PC-3 (cell line): ENCODE measurements at regions not wholly inside any gene's neighbourhood (a gene's known extent, or its start where the extent isn't known, plus 50 kb on each side); places are given as distances from the start of the nearest gene placed in this dataset.

Source experiments
- ATAC-seq: fragments of 200-7000 bp; cut with Tn5 transposase; 2 replicates; pipeline ENCODE4 v1.9.1; 2020; ENCODE audit warnings: mild to moderate bottlenecking, moderate library complexity
- BruUV-seq: library from RNA; stranded (reverse); fragments of 400-500 nt; replicated peaks from 2 replicates; lab custom pipeline; 2021; lab: Mats Ljungman, UMichigan
- CTCF ChIA-PET: fragments of 300-600 bp; sonication (Branson Sonifier 250); formaldehyde crosslinking; loops from one replicate; lab custom pipeline; 2022; ENCODE audit warnings: antibody characterized with exemption; lab: Charles Lee
- POLR2A ChIA-PET: fragments of 300-600 bp; sonication (Branson Sonifier 250); formaldehyde crosslinking; loops from one replicate; lab custom pipeline; 2022; ENCODE audit warnings: antibody characterized with exemption; ENCODE audit not compliant: unreplicated experiment; lab: Charles Lee
- DNase-seq: peaks from one replicate; pipeline ENCODE4 v3.0.0-alpha.2; 2015
- H2AFZ ChIP-seq: fragments of 300-600 bp; sonication (generic); 2 replicates; pipeline ENCODE4 v1.6.0; 2016; ENCODE audit warnings: antibody characterized with exemption, low read length
- H3F3A ChIP-seq: fragments of 300-600 bp; sonication (generic); one replicate; pipeline ENCODE4 v1.6.0; 2017; ENCODE audit warnings: antibody characterized with exemption, low read length, control low read depth, mild to moderate bottlenecking; ENCODE audit not compliant: unreplicated experiment
- H3K27ac ChIP-seq: fragments of 300-600 bp; sonication (generic); 2 replicates; pipeline ENCODE4 v1.5.1; 2016; ENCODE audit warnings: mild to moderate bottlenecking, low read length
- H3K27me3 ChIP-seq: fragments of 300-600 bp; sonication (generic); 2 replicates; pipeline ENCODE4 v1.6.1; 2016; ENCODE audit warnings: low read length, mixed read lengths
- H3K36me3 ChIP-seq: fragments of 300-600 bp; sonication (generic); 2 replicates; pipeline ENCODE4 v1.6.1; 2016; ENCODE audit warnings: low read depth, mixed run types, low read length, mixed read lengths
- H3K4me1 ChIP-seq: fragments of 300-600 bp; sonication (generic); 2 replicates; pipeline ENCODE4 v1.5.1; 2016; ENCODE audit warnings: low read length; ENCODE audit not compliant: insufficient read depth
- H3K4me2 ChIP-seq: fragments of 300-600 bp; sonication (generic); 2 replicates; pipeline ENCODE4 v1.6.0; 2016; ENCODE audit warnings: low read length
- H3K4me3 ChIP-seq: fragments of 300-600 bp; sonication (generic); 2 replicates; pipeline ENCODE4 v1.5.1; 2016; ENCODE audit warnings: mild to moderate bottlenecking, low read length, mixed read lengths
- H3K79me2 ChIP-seq: fragments of 300-600 bp; sonication (generic); 2 replicates; pipeline ENCODE4 v1.6.1; 2017; ENCODE audit warnings: low read length, mixed read lengths
- H3K9ac ChIP-seq: fragments of 300-600 bp; sonication (generic); 2 replicates; pipeline ENCODE4 v1.6.0; 2016; ENCODE audit warnings: mild to moderate bottlenecking, low read length
- H3K9me2 ChIP-seq: fragments of 300-600 bp; sonication (generic); replicated peaks from 2 replicates; pipeline ENCODE4 v1.6.1; 2016; ENCODE audit warnings: mixed run types, low read length, mixed read lengths
- H3K9me3 ChIP-seq: fragments of 300-600 bp; sonication (generic); 2 replicates; pipeline ENCODE4 v1.6.1; 2016; ENCODE audit warnings: low read length, mixed read lengths
- H4K20me1 ChIP-seq: fragments of 300-600 bp; sonication (generic); 2 replicates; pipeline ENCODE4 v1.6.1; 2016; ENCODE audit warnings: low read length, mixed read lengths
- EZH2 ChIP-seq: fragments of 300-600 bp; sonication (generic); IDR thresholded peaks from one replicate; pipeline ENCODE4 v1.6.1; 2017; ENCODE audit warnings: antibody characterized with exemption, mild to moderate bottlenecking, low read length; ENCODE audit not compliant: unreplicated experiment
- EZH2phosphoT487 ChIP-seq: fragments of 300-600 bp; sonication (generic); IDR thresholded peaks from 2 replicates; pipeline ENCODE4 v1.6.1; 2018; ENCODE audit warnings: mild to moderate bottlenecking, antibody characterized with exemption, low read length, borderline replicate concordance
- intact Hi-C: fragments of 100-400 bp; cut with micrococcal nuclease; formaldehyde crosslinking; loops from 2 replicates; pipeline ENCODE4 v1.9.0; 2023
- TF ChIP-seq, protein P1 (sequence below): fragments of 300-600 bp; sonication (generic); conservative IDR thresholded peaks from 2 replicates; pipeline ENCODE4 v1.5.1; 2017; ENCODE audit warnings: antibody characterized with exemption, low read depth, mild to moderate bottlenecking, low read length

- no TSS peak for BruUV-seq
- no peaks in the 10 kb centered on the region for H3F3A ChIP-seq
- intact Hi-C loops: no loop called here
- no peak for DNase-seq
- H3K36me3 ChIP-seq: no peaks in the 10 kb centered on the region
- H4K20me1 ChIP-seq: no peaks in the 10 kb centered on the region
- TF ChIP-seq, protein P1, sequence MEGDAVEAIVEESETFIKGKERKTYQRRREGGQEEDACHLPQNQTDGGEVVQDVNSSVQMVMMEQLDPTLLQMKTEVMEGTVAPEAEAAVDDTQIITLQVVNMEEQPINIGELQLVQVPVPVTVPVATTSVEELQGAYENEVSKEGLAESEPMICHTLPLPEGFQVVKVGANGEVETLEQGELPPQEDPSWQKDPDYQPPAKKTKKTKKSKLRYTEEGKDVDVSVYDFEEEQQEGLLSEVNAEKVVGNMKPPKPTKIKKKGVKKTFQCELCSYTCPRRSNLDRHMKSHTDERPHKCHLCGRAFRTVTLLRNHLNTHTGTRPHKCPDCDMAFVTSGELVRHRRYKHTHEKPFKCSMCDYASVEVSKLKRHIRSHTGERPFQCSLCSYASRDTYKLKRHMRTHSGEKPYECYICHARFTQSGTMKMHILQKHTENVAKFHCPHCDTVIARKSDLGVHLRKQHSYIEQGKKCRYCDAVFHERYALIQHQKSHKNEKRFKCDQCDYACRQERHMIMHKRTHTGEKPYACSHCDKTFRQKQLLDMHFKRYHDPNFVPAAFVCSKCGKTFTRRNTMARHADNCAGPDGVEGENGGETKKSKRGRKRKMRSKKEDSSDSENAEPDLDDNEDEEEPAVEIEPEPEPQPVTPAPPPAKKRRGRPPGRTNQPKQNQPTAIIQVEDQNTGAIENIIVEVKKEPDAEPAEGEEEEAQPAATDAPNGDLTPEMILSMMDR: no peak
- no peak for TF ChIP-seq EZH2
- no peak for TF ChIP-seq EZH2phosphoT487
- H3K27me3 ChIP-seq: no peaks in the 10 kb centered on the region
- no peak overlapping the region for H3K4me3 ChIP-seq
- H3K27ac ChIP-seq: no peak overlapping the region
- no peak for ATAC-seq
- no peaks in the 10 kb centered on the region for H3K79me2 ChIP-seq
- ChIA-PET CTCF (no interaction called here), POLR2A (no interaction called here)
- no peaks in the 10 kb centered on the region for H3K4me1 ChIP-seq
- no peak overlapping the region for H3K4me2 ChIP-seq
- no peaks in the 10 kb centered on the region for H3K9me2 ChIP-seq
- no peak overlapping the region for H3K9ac ChIP-seq
- no peak overlapping the region for H2AFZ ChIP-seq
- H3K9me3 ChIP-seq: no peaks in the 10 kb centered on the region
Measured at GRCh38 chr13:63024458-63024857, 1608.8 kb upstream of the PCDH20 start.

GRCh38 chr13:63011996-63012395 is 1596.3 kb upstream of the PCDH20 start:
- Histone ChIP-seq H3K9ac (no peak overlapping the region), H3K4me3 (no peak overlapping the region), H3K4me1 (no peaks in the 10 kb centered on the region), H3K27ac (no peak overlapping the region), H3K27me3 (no peaks in the 10 kb centered on the region), H3K9me3 (peaks cover 3% of the 10 kb centered on the region; the same call in 1 of the 2 replicates), H2AFZ (no peak overlapping the region), H4K20me1 (no peaks in the 10 kb centered on the region), H3K36me3 (no peaks in the 10 kb centered on the region), H3F3A (no peaks in the 10 kb centered on the region), H3K79me2 (no peaks in the 10 kb centered on the region), H3K9me2 (no peaks in the 10 kb centered on the region), H3K4me2 (no peak overlapping the region)
- TF ChIP-seq EZH2 (no peak), EZH2phosphoT487 (no peak)
- TF ChIP-seq, protein P1: no peak
- CTCF ChIA-PET: no interaction called here
- ATAC-seq (no peak), DNase-seq (no peak)
- BruUV-seq: no TSS peak
- POLR2A ChIA-PET: no interaction called here
- intact Hi-C loops: no loop called here

DNA sequence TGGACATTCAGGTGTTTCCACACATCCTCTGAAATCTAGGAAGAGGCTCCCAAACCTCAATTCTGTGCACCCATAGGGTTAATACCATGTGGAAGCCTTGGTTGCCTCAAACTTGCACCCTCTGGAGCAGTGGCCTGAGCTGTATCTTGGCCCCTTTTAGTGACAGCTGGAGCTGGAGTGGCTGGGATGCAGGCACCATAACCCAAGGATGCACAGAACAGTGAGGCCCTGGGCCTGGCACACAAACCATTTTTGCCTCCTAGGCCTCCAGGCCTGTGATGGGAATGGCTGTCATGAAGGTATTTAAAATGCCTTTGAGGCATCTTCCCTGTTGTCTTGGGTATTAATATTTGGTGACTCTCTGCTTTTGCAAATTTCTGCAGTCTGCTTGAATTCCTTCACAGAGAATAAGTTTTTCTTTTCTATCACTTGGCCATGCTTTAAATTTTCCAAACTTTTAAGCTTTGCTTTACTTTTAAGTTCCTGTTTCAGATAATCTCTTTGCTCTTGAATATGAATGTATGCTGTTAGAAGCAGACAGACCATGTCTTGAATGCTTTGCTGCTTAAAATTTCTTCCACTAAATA is 1594.5 kb upstream of the PCDH20 start:
- TF ChIP-seq EZH2phosphoT487: no peak
- CTCF ChIA-PET: no interaction called here

More for the DNA sequence above, 1594.5 kb upstream of the PCDH20 start:
- Histone ChIP-seq H3K36me3 (no peaks in the 10 kb centered on the region), H4K20me1 (no peaks in the 10 kb centered on the region), H3F3A (no peaks in the 10 kb centered on the region), H3K79me2 (no peaks in the 10 kb centered on the region), H2AFZ (no peak overlapping the region), H3K4me1 (no peaks in the 10 kb centered on the region), H3K9ac (no peak overlapping the region), H3K9me3 (peaks cover 3% of the 10 kb centered on the region; the same call in 1 of the 2 replicates), H3K9me2 (no peaks in the 10 kb centered on the region), H3K27ac (no peak overlapping the region), H3K27me3 (no peaks in the 10 kb centered on the region), H3K4me2 (no peak overlapping the region), H3K4me3 (no peak overlapping the region)
- DNase-seq (no peak), ATAC-seq (no peak)
- POLR2A ChIA-PET: no interaction called here
- intact Hi-C loops: no loop called here
- no TSS peak for BruUV-seq
